ENCODE measurements at regions not wholly inside any gene's neighbourhood (a gene's known extent, or its start where the extent isn't known, plus 50 kb on each side); places are given as distances from the start of the nearest gene placed in this dataset.

DNA sequence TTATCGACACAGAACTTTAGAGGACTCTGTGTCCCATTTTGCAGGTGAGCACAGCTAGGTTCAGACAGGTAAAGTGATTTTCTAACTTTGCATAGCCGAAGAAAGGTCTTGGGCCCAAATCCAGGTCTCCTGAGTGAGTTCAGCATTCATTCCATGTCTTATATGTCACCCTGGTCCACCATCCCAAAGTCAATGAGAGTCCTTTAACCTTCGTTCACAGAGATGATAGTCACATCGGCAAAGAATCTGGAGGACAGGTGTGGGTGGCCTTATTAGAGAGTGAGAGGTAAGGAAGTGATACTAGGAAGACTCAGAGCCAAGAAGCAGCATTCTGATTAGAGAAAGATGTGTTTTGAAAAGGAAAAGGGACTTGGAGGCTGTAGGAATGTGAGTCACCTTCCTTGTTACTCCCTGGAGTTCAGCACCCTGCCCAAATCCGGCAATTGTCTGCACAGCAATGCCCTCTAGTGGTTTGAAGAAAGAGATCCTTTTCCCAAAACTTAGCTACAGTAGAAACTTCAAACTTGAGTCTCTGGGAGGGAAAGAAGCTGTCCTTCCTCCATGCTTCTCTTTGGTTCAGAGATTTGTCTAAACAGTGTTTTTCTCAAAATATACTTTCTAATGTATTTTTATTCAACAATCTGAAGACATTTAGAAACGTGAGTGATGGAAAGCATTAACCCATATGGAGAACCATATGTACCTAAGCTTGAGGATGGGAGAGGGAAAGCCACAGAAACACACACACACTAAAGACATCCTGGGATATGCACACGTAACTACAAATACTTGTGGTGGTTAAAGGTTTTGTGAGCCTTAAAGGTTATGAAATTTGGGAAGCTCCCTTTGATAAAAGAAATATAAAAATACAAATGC, 96.4 kb upstream of the SHISA6 start:
- peak; percentile 16 for TF ChIP-seq CTCF (IDR thresholded peaks at IDR 0.05; ENCODE audit: control insufficient read depth, insufficient read depth, low read depth, low read length, missing control alignments)
- no peak overlapping the region for H3K4me3 ChIP-seq (ENCODE audit: control insufficient read depth, low read depth, low read length)
- no peak for DNase-seq (ENCODE audit: low read depth)

GRCh38 chr17:11142231-11142630, 98.8 kb upstream of the SHISA6 start:
- no peak for DNase-seq (ENCODE audit: low read depth)
- no peak for TF ChIP-seq CTCF (IDR thresholded peaks at IDR 0.05; ENCODE audit: control insufficient read depth, insufficient read depth, low read depth, low read length, missing control alignments)
- H3K4me3 ChIP-seq (ENCODE audit: control insufficient read depth, low read depth, low read length) = no peak overlapping the region

DNA sequence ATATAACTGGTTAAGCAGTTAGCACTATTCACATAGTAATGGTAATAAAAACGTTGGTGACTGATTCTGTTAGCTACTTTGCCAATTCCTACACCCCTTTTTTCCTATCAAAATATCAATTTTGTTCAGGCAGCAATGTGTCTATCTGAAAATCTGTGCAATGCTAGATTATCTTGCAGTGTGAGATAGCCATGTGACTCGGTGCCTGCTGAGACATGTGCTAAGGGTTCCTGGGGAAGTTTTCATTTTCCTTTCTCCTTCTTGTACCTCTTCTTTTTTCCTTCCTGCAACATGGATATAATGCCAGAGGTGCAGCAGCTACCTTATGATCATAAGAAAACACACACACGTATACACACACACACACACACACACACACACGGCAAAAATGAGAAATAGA, 100.5 kb upstream of the SHISA6 start:
- DNase-seq (ENCODE audit: low read depth) = no peak
- TF ChIP-seq CTCF (IDR thresholded peaks at IDR 0.05; ENCODE audit: control insufficient read depth, insufficient read depth, low read depth, low read length, missing control alignments) = no peak
- H3K4me3 ChIP-seq (ENCODE audit: control insufficient read depth, low read depth, low read length) = no peak overlapping the region

- no peak for DNase-seq (ENCODE audit: low read depth)
- H3K4me3 ChIP-seq (ENCODE audit: control insufficient read depth, low read depth, low read length) = no peak overlapping the region
- no peak for TF ChIP-seq CTCF (IDR thresholded peaks at IDR 0.05; ENCODE audit: control insufficient read depth, insufficient read depth, low read depth, low read length, missing control alignments)
These were observed 101.0 kb upstream of the SHISA6 start for GRCh38 chr17:11140043-11140442.

GRCh38 chr17:11138023-11138422, 103.0 kb upstream of the SHISA6 start:
- no peak for TF ChIP-seq CTCF (IDR thresholded peaks at IDR 0.05; ENCODE audit: control insufficient read depth, insufficient read depth, low read depth, low read length, missing control alignments)
- H3K4me3 ChIP-seq (ENCODE audit: control insufficient read depth, low read depth, low read length) = no peak overlapping the region
- DNase-seq (ENCODE audit: low read depth) = no peak

GRCh38 chr17:11135819-11136218, 105.2 kb upstream of the SHISA6 start:
- H3K4me3 ChIP-seq (ENCODE audit: control insufficient read depth, low read depth, low read length) = no peak overlapping the region
- TF ChIP-seq CTCF (IDR thresholded peaks at IDR 0.05; ENCODE audit: control insufficient read depth, insufficient read depth, low read depth, low read length, missing control alignments) = no peak
- DNase-seq (ENCODE audit: low read depth) = no peak

All from AG09309 (cell line).